HL-60 (cell line): ENCODE measurements at regions not wholly inside any gene's neighbourhood (a gene's known extent, or its start where the extent isn't known, plus 50 kb on each side); places are given as distances from the start of the nearest gene placed in this dataset.

Experiments used
- POLR2AphosphoS5 ChIP-seq: IDR thresholded peaks from 2 replicates; pipeline ENCODE4 v1.6.1; 2012; ENCODE audit warnings: low read depth
- TF ChIP-seq, protein P1 (sequence below): IDR thresholded peaks from one replicate; pipeline ENCODE4 v1.5.1; 2011; ENCODE audit warnings: low read length, control low read depth, inconsistent platforms; ENCODE audit not compliant: insufficient read depth

DNA sequence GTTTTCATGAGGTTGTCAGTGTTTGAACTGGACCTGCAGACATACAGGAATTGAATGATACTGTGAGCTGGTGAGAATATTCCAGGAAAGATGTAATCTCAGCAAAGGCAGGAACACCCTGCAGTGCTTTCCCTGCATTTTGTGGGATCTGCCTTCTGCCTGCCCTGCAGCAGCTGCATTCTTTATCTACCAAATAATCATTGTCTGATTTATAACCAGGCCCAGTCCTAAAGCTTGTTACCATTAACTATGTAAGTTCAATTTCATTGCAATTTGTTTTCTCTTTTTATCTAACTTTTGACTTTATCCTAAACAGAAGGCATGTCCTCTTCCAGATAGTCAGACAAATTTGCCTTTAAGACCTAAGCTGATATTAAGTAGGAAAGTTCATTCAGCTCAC lies 99.8 kb upstream of the NOCT start:
- TF ChIP-seq, protein P1, sequence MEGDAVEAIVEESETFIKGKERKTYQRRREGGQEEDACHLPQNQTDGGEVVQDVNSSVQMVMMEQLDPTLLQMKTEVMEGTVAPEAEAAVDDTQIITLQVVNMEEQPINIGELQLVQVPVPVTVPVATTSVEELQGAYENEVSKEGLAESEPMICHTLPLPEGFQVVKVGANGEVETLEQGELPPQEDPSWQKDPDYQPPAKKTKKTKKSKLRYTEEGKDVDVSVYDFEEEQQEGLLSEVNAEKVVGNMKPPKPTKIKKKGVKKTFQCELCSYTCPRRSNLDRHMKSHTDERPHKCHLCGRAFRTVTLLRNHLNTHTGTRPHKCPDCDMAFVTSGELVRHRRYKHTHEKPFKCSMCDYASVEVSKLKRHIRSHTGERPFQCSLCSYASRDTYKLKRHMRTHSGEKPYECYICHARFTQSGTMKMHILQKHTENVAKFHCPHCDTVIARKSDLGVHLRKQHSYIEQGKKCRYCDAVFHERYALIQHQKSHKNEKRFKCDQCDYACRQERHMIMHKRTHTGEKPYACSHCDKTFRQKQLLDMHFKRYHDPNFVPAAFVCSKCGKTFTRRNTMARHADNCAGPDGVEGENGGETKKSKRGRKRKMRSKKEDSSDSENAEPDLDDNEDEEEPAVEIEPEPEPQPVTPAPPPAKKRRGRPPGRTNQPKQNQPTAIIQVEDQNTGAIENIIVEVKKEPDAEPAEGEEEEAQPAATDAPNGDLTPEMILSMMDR, result no peak
- no peak for TF ChIP-seq POLR2AphosphoS5
